Endothelial cell of umbilical vein (primary cell): ENCODE measurements at regions not wholly inside any gene's neighbourhood (a gene's known extent, or its start where the extent isn't known, plus 50 kb on each side); places are given as distances from the start of the nearest gene placed in this dataset.

ENCODE experiments used
- CTCF ChIP-seq, 2 donors: IDR thresholded peaks; 1 replicate in 1 of 2; 2 replicates in 1 of 2; pipeline ENCODE4 v1.5.1; 2011; ENCODE audit warnings: low read length in 2 of 2, mild to moderate bottlenecking in 2 of 2, moderate library complexity in 2 of 2, control low read depth in 1 of 2, inconsistent platforms in 1 of 2, low read depth in 1 of 2; ENCODE audit not compliant: insufficient read depth in 1 of 2; ENCODE audit errors: extremely low read depth in 1 of 2
- TF ChIP-seq, protein P1 (sequence below): IDR thresholded peaks from 2 replicates; pipeline ENCODE4 v1.6.1; 2011; ENCODE audit not compliant: insufficient read depth, insufficient read length

DNA sequence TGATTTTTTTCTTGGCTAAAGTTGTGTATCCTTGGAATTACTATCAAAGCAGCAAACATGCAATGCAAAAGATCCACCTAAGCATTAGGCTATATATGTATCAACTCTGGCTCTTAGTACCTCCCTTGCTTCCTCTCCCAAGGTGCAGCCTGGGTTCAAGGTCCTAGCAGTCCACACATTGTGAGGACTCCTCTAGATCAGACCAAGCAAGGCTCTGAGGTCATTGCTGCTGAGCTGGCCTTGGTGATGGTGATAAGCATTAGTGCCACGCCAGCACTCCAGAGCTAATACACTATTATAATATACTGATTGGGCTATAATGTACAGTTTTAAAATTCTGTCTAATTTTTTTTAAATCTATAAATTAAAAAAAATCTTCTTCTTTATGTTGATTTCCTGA lies 196.9 kb upstream of the BTG1 start:
- TF ChIP-seq, protein P1, sequence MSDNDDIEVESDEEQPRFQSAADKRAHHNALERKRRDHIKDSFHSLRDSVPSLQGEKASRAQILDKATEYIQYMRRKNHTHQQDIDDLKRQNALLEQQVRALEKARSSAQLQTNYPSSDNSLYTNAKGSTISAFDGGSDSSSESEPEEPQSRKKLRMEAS, result no peak
- TF ChIP-seq CTCF (IDR thresholded peaks at IDR 0.05; ENCODE audit: extremely low read depth in 1 of 2, insufficient read depth in 1 of 2, low read depth in 1 of 2, low read length in 2 of 2), result no peak
